ENCODE measurements at regions not wholly inside any gene's neighbourhood (a gene's known extent, or its start where the extent isn't known, plus 50 kb on each side); places are given as distances from the start of the nearest gene placed in this dataset.

- TF ChIP-seq CTCF (conservative IDR thresholded peaks at IDR 0.05; ENCODE audit: low read depth, low read length) (no peak), EZH2 (IDR thresholded peaks at IDR 0.05; ENCODE audit: borderline replicate concordance, low read depth, low read length, poor library complexity, severe bottlenecking) (no peak)
Observed at GRCh38 chr4:136392576-136392975, 1139.7 kb downstream of the PCDH18 start.

Data from A673 (cell line).